ENCODE measurements at regions not wholly inside any gene's neighbourhood (a gene's known extent, or its start where the extent isn't known, plus 50 kb on each side); places are given as distances from the start of the nearest gene placed in this dataset.

DNA sequence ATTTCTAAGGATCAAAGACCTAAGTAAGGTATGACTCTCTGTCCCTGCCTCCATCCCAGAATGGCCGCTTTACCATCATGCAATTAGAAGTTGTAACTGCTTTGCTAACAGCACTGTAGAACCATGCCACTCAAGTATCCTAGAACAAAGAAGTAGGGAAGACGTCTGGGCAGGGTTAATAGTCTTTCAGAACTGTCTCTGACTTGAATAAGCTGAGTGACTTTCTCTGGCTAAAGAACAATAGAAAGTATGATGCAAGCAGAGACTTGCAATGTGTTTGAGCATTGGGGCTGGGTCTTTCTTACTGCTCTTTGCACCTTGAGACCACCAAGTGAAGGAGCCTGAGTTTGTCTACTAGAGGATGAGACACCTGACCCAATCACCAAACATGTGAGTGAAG lies 279.6 kb upstream of the JAG1 start:
- TF ChIP-seq, protein P1, sequence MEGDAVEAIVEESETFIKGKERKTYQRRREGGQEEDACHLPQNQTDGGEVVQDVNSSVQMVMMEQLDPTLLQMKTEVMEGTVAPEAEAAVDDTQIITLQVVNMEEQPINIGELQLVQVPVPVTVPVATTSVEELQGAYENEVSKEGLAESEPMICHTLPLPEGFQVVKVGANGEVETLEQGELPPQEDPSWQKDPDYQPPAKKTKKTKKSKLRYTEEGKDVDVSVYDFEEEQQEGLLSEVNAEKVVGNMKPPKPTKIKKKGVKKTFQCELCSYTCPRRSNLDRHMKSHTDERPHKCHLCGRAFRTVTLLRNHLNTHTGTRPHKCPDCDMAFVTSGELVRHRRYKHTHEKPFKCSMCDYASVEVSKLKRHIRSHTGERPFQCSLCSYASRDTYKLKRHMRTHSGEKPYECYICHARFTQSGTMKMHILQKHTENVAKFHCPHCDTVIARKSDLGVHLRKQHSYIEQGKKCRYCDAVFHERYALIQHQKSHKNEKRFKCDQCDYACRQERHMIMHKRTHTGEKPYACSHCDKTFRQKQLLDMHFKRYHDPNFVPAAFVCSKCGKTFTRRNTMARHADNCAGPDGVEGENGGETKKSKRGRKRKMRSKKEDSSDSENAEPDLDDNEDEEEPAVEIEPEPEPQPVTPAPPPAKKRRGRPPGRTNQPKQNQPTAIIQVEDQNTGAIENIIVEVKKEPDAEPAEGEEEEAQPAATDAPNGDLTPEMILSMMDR (IDR thresholded peaks at IDR 0.05; ENCODE audit: borderline replicate concordance, control extremely low read depth, extremely low read depth, insufficient read depth, missing control alignments): no peak
- DNase-seq (ENCODE audit: low spot score): no peak
- in situ Hi-C loops (cut with MboI; ENCODE audit: low sequenced_read_pairs, unreplicated experiment): no loop called here

DNA sequence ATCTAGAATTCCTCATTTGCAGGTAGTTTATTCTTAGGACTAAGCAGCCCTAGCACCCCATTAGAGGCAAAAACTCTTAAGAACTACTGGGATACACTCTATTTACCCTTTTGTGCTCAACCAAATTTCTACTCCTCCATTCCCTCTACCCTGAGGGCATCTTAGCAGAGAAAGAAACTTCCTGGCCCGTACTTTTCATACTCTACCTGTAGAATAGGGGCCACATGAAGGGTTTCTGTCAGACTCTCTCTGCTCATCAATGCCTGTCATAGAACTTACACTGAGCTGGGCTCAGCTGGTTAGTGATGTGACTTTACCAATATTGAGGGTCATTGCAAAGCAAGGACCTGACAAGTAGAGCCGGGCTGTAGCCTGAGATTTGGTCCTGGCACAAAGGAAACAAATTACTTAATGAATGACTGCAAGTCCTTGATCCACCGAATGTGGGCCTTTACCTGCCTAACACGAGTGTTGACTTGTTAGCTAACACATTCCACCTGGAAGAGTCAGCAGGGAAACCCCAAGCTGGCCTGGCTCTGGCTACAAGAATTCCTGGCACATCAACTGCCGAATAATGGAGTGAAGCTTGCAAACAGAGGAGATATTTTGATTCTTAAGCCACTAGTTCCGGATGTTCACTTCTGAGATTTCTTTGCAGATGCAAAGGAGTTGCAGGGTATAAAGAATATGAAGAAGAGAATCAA lies 280.5 kb upstream of the JAG1 start:
- DNase-seq (ENCODE audit: low spot score): no peak
- in situ Hi-C loops (cut with MboI; ENCODE audit: low sequenced_read_pairs, unreplicated experiment): no loop called here
- TF ChIP-seq, protein P1 (IDR thresholded peaks at IDR 0.05; ENCODE audit: borderline replicate concordance, control extremely low read depth, extremely low read depth, insufficient read depth, missing control alignments): no peak

DNA sequence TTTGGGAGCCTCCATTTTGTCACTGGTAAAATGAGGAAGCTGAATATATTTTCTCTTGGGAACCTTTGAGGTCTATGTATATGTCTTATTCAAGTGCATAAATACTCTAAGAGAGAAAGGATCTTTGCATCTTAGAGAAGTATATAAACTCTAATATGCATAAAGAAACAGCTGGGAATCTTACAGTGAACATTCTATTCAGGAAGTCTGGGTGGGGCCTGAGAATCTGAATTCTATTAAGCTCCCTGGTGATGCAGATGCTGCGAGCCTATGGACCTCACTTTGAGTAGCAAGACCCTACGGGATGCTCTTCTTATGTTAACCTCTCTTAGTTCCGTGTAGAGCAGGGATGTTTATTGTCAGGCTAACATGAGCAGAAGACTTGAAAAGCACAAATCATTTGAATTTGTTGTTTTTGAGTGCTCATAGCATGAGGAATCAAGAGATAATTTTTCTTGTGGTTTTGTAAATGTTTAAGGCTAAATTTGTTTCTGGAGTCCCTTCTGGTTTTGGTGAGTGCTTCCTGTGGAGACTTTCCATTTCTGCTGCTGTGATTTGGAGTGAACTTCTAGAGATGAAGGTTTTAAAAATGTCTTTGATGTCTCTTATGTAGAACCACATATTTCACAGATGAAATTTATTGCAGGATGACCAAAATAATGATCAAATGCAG lies 281.2 kb upstream of the JAG1 start:
- TF ChIP-seq, protein P1 (IDR thresholded peaks at IDR 0.05; ENCODE audit: borderline replicate concordance, control extremely low read depth, extremely low read depth, insufficient read depth, missing control alignments): no peak
- no peak for DNase-seq (ENCODE audit: low spot score)
- in situ Hi-C loops (cut with MboI; ENCODE audit: low sequenced_read_pairs, unreplicated experiment): no loop called here

DNA sequence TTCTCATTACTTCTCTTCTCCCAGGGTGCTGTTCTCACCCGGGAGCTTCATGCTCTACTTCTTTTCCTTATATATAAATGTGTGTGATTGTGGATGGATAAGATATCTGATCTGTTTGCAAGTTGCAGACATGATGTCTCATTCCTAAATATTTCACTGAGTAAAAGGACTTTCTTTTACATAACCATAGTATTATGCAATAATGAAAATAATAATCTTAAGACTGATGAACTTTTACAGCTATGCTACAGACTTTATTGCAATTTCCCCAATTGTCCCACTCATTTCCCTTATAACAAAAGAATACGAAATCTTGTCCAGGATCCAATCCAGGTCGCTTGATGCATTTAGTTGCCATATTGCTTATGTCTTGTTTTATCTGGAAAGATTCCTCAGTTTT lies 284.5 kb upstream of the JAG1 start:
- in situ Hi-C loops (cut with MboI; ENCODE audit: low sequenced_read_pairs, unreplicated experiment): no loop called here
- TF ChIP-seq, protein P1 (IDR thresholded peaks at IDR 0.05; ENCODE audit: borderline replicate concordance, control extremely low read depth, extremely low read depth, insufficient read depth, missing control alignments): no peak
- DNase-seq (ENCODE audit: low spot score): no peak

DNA sequence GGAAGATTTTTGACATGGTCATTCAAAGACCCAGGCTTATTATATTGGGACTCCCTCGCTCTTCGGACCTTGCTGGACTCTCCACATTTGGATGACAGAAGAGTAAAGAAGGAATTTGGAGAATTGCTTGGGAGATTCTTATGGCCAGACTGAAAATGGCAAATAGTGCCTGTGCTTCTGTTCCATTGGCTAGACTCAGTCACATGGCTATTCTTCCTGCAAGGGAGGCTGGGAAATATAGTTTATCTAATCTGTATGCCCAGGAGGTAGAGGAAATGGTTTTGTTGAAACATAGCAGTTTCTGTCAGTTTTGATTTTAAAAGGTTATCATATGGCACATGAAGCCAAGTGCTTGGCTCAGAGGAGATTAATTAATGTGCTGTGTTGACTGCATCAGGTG lies 286.6 kb upstream of the JAG1 start:
- in situ Hi-C loops (cut with MboI; ENCODE audit: low sequenced_read_pairs, unreplicated experiment): no loop called here
- TF ChIP-seq, protein P1 (IDR thresholded peaks at IDR 0.05; ENCODE audit: borderline replicate concordance, control extremely low read depth, extremely low read depth, insufficient read depth, missing control alignments): no peak
- no peak for DNase-seq (ENCODE audit: low spot score)

DNA sequence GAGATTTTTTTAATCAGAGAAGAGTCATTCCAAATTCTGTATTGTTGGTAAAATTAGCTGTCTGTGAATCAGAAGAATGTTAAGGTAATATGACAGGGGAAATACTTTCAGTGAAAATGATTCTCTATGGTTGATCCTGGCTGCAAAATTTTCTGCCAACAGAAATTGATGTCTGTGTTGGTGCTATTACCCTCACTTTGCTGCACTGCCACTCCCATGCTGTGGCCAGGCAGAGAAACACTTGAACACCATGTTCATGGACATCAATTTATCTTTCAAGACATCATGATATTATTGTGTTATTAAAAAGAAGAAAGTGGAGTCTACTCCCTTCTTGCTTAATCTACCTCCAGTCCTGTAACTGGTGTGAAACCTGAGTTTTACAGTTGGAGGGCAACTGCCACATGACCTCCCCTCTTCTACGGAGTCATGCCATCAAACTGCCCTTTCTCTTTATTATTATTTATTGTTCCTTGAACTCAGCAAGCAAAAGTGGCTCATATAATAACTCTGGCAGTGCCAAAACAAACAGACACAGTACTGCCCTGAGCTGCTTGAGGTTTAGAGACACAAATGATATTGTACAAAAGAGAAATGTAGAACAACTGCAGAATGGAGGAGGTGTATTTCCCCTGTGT lies 288.0 kb upstream of the JAG1 start:
- in situ Hi-C loops (cut with MboI; ENCODE audit: low sequenced_read_pairs, unreplicated experiment): no loop called here

More for the DNA sequence above, 288.0 kb upstream of the JAG1 start:
- DNase-seq (ENCODE audit: low spot score): no peak
- TF ChIP-seq, protein P1 (IDR thresholded peaks at IDR 0.05; ENCODE audit: borderline replicate concordance, control extremely low read depth, extremely low read depth, insufficient read depth, missing control alignments): no peak

Measured in GM13976 (cell line).